A549 (cell line): ENCODE measurements at regions not wholly inside any gene's neighbourhood (a gene's known extent, or its start where the extent isn't known, plus 50 kb on each side); places are given as distances from the start of the nearest gene placed in this dataset.

Experiments
- EP300 ChIP-seq, 2 experiments: fragments of >200 bp; sonication (Bioruptor Twin); formaldehyde crosslinking; IDR thresholded peaks; 2 replicates in 1 of 2; 3 replicates in 1 of 2; pipeline ENCODE4 v1.6.1; 2016 to 2017
- HDAC2 ChIP-seq: fragments of 200-600 bp; sonication (generic); IDR thresholded peaks from 2 replicates; pipeline ENCODE4 v1.6.1; 2016
- JUN ChIP-seq, 2 experiments: fragments of >200 bp; sonication (Bioruptor Twin); formaldehyde crosslinking; IDR thresholded peaks; 2 replicates in 1 of 2; 3 replicates in 1 of 2; pipeline ENCODE4 v1.6.1; 2016 to 2017
- JUNB ChIP-seq: fragments of >200 bp; sonication (Bioruptor Twin); formaldehyde crosslinking; IDR thresholded peaks from 2 replicates; pipeline ENCODE4 v1.6.1; 2016
- NPAS2 ChIP-seq: fragments of 250-450 bp; sonication (Bioruptor Pico); IDR thresholded peaks from 2 replicates; pipeline ENCODE4 v1.8.0; 2022; ENCODE audit warnings: mild to moderate bottlenecking, moderate library complexity, borderline replicate concordance
- PBX3 ChIP-seq: IDR thresholded peaks from 2 replicates; pipeline ENCODE4 v1.6.1; 2012
- POLR2A ChIP-seq: IDR thresholded peaks from 2 replicates; pipeline ENCODE4 v1.6.1; 2012; ENCODE audit warnings: mild to moderate bottlenecking, low read length
- REST ChIP-seq: fragments of 200-600 bp; sonication (generic); IDR thresholded peaks from 2 replicates; pipeline ENCODE4 v1.6.1; 2016; ENCODE audit warnings: antibody characterized with exemption, mild to moderate bottlenecking, moderate library complexity
- RFX5 ChIP-seq: fragments of 450-650 bp; IDR thresholded peaks from 2 replicates; pipeline ENCODE4 v1.7.1; 2014; ENCODE audit warnings: antibody characterized with exemption, mild to moderate bottlenecking, moderate library complexity
- SMC3 ChIP-seq: fragments of >200 bp; sonication (Bioruptor Twin); formaldehyde crosslinking; IDR thresholded peaks from 3 replicates; pipeline ENCODE4 v1.6.1; 2018; ENCODE audit warnings: inconsistent platforms
- ZFP36 ChIP-seq: fragments of 450-650 bp; IDR thresholded peaks from 2 replicates; pipeline ENCODE4 v1.6.1; 2014; ENCODE audit warnings: borderline replicate concordance; ENCODE audit not compliant: partially characterized antibody
- TF ChIP-seq, protein P1 (sequence below): fragments of >200 bp; sonication (Bioruptor Twin); formaldehyde crosslinking; IDR thresholded peaks from 3 replicates; pipeline ENCODE4 v1.5.1; 2016
- TF ChIP-seq, protein P2 (sequence below): fragments of 150-350 bp; IDR thresholded peaks from 2 replicates; pipeline ENCODE4 v1.6.1; 2014; ENCODE audit warnings: low read depth, mild to moderate bottlenecking, low read length
- TF ChIP-seq, protein P3 (sequence below): IDR thresholded peaks from 2 replicates; pipeline ENCODE4 v1.6.1; 2012

DNA sequence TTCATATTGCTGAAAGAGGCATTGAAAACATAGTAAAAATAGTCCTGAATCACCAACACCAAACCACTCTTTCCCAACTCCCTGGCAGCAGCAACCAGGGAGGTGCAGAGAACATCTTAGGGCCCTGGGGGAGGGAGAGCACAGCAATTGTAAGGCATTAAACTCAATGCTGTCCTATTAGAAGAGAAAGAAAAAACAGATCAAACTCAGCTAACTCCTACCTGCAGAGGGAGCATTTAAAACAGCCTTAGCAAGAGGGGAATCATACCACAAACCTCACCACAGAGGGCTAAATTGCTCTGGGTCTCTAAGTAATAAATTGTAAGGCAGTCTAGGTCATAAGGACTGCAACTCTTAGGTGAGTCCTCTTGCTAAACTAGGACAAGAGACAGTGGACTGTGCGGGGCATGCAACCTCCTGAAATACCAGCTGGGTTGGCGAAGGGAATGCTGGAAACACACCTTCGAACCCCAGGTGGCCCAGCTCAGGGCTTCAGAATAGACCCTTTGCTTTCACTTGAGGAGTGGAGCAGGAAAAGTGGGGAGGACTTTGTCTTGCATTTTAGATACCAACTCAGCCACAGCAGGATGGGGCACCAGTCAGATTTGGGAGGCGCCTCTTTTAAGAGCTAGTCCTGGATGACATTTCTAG lies 697.1 kb upstream of the FAT3 start:
- no peak for TF ChIP-seq RFX5
- TF ChIP-seq, protein P1, sequence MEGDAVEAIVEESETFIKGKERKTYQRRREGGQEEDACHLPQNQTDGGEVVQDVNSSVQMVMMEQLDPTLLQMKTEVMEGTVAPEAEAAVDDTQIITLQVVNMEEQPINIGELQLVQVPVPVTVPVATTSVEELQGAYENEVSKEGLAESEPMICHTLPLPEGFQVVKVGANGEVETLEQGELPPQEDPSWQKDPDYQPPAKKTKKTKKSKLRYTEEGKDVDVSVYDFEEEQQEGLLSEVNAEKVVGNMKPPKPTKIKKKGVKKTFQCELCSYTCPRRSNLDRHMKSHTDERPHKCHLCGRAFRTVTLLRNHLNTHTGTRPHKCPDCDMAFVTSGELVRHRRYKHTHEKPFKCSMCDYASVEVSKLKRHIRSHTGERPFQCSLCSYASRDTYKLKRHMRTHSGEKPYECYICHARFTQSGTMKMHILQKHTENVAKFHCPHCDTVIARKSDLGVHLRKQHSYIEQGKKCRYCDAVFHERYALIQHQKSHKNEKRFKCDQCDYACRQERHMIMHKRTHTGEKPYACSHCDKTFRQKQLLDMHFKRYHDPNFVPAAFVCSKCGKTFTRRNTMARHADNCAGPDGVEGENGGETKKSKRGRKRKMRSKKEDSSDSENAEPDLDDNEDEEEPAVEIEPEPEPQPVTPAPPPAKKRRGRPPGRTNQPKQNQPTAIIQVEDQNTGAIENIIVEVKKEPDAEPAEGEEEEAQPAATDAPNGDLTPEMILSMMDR, result no peak
- TF ChIP-seq NPAS2 (CRISPR knock-in tag), result no peak
- TF ChIP-seq POLR2A, result no peak
- TF ChIP-seq JUNB, result no peak
- TF ChIP-seq EP300 (IDR thresholded peaks at IDR 0.05), result no peak
- TF ChIP-seq, protein P2, sequence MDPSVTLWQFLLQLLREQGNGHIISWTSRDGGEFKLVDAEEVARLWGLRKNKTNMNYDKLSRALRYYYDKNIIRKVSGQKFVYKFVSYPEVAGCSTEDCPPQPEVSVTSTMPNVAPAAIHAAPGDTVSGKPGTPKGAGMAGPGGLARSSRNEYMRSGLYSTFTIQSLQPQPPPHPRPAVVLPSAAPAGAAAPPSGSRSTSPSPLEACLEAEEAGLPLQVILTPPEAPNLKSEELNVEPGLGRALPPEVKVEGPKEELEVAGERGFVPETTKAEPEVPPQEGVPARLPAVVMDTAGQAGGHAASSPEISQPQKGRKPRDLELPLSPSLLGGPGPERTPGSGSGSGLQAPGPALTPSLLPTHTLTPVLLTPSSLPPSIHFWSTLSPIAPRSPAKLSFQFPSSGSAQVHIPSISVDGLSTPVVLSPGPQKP, result no peak
- no peak for TF ChIP-seq JUN (IDR thresholded peaks at IDR 0.05)
- no peak for TF ChIP-seq REST
- no peak for TF ChIP-seq ZFP36
- TF ChIP-seq HDAC2, result no peak
- TF ChIP-seq SMC3, result no peak
- TF ChIP-seq PBX3, result no peak
- TF ChIP-seq, protein P3, sequence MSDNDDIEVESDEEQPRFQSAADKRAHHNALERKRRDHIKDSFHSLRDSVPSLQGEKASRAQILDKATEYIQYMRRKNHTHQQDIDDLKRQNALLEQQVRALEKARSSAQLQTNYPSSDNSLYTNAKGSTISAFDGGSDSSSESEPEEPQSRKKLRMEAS, result no peak
